ENCODE measurements at regions not wholly inside any gene's neighbourhood (a gene's known extent, or its start where the extent isn't known, plus 50 kb on each side); places are given as distances from the start of the nearest gene placed in this dataset.

- Mint-ChIP-seq H3K27me3 (no peaks in the 10 kb centered on the region), H3K4me1 (ENCODE audit: unreplicated experiment) (peaks cover 6% of the 10 kb centered on the region), H3K27ac (peak overlapping the region; percentile 57), H3K4me3 (no peak overlapping the region), H3K36me3 (no peaks in the 10 kb centered on the region), H3K9me3 (peaks cover 14% of the 10 kb centered on the region)
- TF ChIP-seq CTCF (conservative IDR thresholded peaks at IDR 0.05), result no peak
- no peak for DNase-seq (ENCODE audit: extremely low spot score, unreplicated experiment)
These were observed 748.0 kb upstream of the IGFBP3 start for GRCh38 chr7:46669028-46669427.

GRCh38 chr7:46664453-46664852 lies 743.4 kb upstream of the IGFBP3 start:
- TF ChIP-seq CTCF (conservative IDR thresholded peaks at IDR 0.05), result no peak
- no peak for DNase-seq (ENCODE audit: extremely low spot score, unreplicated experiment)
- Mint-ChIP-seq H3K9me3 (peaks cover 13% of the 10 kb centered on the region), H3K36me3 (no peaks in the 10 kb centered on the region), H3K27ac (no peak overlapping the region), H3K27me3 (no peaks in the 10 kb centered on the region), H3K4me1 (ENCODE audit: unreplicated experiment) (no peaks in the 10 kb centered on the region), H3K4me3 (no peak overlapping the region)

GRCh38 chr7:46663025-46663424 lies 742.0 kb upstream of the IGFBP3 start:
- no peak for TF ChIP-seq CTCF (conservative IDR thresholded peaks at IDR 0.05)
- H3K9me3 Mint-ChIP-seq, result peaks cover 18% of the 10 kb centered on the region
- DNase-seq (ENCODE audit: extremely low spot score, unreplicated experiment), result no peak
- no peak overlapping the region for H3K4me3 Mint-ChIP-seq
- no peak overlapping the region for H3K27ac Mint-ChIP-seq
- no peaks in the 10 kb centered on the region for H3K27me3 Mint-ChIP-seq
- no peaks in the 10 kb centered on the region for H3K36me3 Mint-ChIP-seq
- no peaks in the 10 kb centered on the region for H3K4me1 Mint-ChIP-seq (ENCODE audit: unreplicated experiment)

GRCh38 chr7:46661431-46661830 lies 740.4 kb upstream of the IGFBP3 start:
- no peak for DNase-seq (ENCODE audit: extremely low spot score, unreplicated experiment)
- no peak overlapping the region for H3K4me3 Mint-ChIP-seq
- TF ChIP-seq CTCF (conservative IDR thresholded peaks at IDR 0.05), result no peak
- H3K36me3 Mint-ChIP-seq, result no peaks in the 10 kb centered on the region
- no peaks in the 10 kb centered on the region for H3K27me3 Mint-ChIP-seq
- no peak overlapping the region for H3K27ac Mint-ChIP-seq
- peaks cover 11% of the 10 kb centered on the region for H3K9me3 Mint-ChIP-seq
- no peaks in the 10 kb centered on the region for H3K4me1 Mint-ChIP-seq (ENCODE audit: unreplicated experiment)

GRCh38 chr7:46660402-46660980 lies 739.4 kb upstream of the IGFBP3 start:
- no peak for TF ChIP-seq CTCF (conservative IDR thresholded peaks at IDR 0.05)
- Mint-ChIP-seq H3K36me3 (no peaks in the 10 kb centered on the region), H3K4me1 (ENCODE audit: unreplicated experiment) (no peaks in the 10 kb centered on the region), H3K27ac (no peak overlapping the region), H3K4me3 (no peak overlapping the region), H3K27me3 (no peaks in the 10 kb centered on the region), H3K9me3 (peaks cover 8% of the 10 kb centered on the region)
- no peak for DNase-seq (ENCODE audit: extremely low spot score, unreplicated experiment)

GRCh38 chr7:46658281-46658680 lies 737.2 kb upstream of the IGFBP3 start:
- H3K4me3 Mint-ChIP-seq, result no peak overlapping the region
- H3K36me3 Mint-ChIP-seq, result no peaks in the 10 kb centered on the region
- H3K27ac Mint-ChIP-seq, result peak overlapping the region; percentile 20
- DNase-seq (ENCODE audit: extremely low spot score, unreplicated experiment), result no peak
- peaks cover 8% of the 10 kb centered on the region for H3K9me3 Mint-ChIP-seq
- H3K4me1 Mint-ChIP-seq (ENCODE audit: unreplicated experiment), result no peaks in the 10 kb centered on the region
- no peaks in the 10 kb centered on the region for H3K27me3 Mint-ChIP-seq
- no peak for TF ChIP-seq CTCF (conservative IDR thresholded peaks at IDR 0.05)
